NCI-H2196 treated with DMSO at 0.1 percent for 48 hours (cell line): ENCODE measurements at regions not wholly inside any gene's neighbourhood (a gene's known extent, or its start where the extent isn't known, plus 50 kb on each side); places are given as distances from the start of the nearest gene placed in this dataset.

Experiments used
- DNase-seq: peaks from one replicate; lab custom pipeline; 2025; ENCODE audit not compliant: unreplicated experiment; lab: John Stamatoyannopoulos, UW

DNA sequence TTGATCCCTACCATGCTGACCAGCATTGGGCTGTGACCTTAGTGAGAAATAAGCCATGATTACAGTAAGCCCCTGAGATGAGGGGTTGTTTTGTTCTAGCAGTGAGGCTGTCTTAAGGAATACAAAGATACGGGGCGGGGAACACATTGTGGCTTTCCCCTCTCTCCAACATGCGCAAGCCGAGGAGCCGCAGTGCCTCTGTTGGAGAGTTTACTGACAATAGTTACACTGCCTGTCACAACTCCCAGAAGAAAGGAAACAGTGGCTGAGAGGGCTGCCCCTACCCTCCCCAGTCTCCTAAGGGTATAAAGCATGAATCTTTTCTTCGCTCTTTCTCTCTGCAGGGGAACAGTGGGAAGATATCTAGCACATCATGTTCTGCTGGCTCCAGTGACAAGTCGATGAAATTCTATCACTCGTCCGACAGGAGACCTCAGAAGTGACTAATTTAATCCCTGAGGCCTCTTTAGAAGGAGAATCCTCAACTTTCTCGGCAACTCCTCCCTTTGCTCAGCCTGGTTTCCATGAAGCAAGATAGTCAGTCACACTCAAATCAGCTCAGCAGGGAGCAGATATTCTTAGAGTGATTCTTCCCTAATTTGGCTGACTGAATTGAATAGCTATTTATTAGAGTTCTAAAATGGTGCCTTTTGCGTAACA lies 409.0 kb upstream of the PROK2 start:
- no peak for DNase-seq

DNA sequence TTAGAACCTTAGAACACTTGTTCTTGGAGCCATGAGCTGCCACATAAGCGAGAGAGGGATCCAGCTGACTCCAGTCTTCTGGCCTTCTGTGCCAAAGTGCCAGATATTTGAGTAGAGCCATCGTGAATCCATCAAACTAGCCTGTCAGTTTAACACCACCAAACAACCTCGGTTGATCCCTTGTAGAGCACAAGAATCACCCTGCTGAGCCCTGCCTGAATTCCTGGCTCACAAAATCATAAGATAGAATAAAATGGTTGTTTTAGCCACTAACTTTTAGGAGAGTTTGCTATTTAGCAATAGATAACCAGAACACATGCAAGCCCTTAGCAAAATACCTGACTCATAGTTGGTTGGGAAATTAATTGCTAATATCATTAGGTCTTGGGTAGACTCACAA lies 407.6 kb upstream of the PROK2 start:
- DNase-seq = no peak

- DNase-seq = no peak
Measured at GRCh38 chr3:72191209-72191960, 406.4 kb upstream of the PROK2 start.

- no peak for DNase-seq
Measured at GRCh38 chr3:72190050-72190449, 405.1 kb upstream of the PROK2 start.

GRCh38 chr3:72189339-72189738 lies 404.4 kb upstream of the PROK2 start:
- DNase-seq = no peak

DNA sequence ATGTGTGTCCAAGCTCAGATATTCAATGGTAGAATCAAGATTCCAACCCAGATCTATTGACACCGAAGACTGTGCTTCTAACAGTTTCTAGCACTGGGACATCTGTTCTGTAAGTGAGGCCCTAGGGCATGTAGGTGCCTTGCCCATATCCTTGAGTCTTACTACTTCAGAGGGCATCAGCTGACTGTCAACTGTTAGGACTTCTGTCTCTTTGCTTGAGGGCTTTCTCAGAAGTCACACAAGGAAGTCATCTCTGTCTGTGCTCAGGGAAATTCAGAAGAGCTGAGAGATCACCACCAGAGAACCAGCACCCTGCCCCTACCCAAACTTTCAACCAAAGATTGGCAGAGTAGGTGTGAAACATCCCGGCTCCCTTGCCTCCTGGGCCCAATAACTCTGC lies 403.6 kb upstream of the PROK2 start:
- no peak for DNase-seq

GRCh38 chr3:72187131-72187530 lies 402.2 kb upstream of the PROK2 start:
- DNase-seq = no peak

- DNase-seq = no peak
Measured at GRCh38 chr3:72186400-72186855, 401.5 kb upstream of the PROK2 start.

GRCh38 chr3:72185549-72186399 lies 400.8 kb upstream of the PROK2 start:
- DNase-seq = no peak

DNA sequence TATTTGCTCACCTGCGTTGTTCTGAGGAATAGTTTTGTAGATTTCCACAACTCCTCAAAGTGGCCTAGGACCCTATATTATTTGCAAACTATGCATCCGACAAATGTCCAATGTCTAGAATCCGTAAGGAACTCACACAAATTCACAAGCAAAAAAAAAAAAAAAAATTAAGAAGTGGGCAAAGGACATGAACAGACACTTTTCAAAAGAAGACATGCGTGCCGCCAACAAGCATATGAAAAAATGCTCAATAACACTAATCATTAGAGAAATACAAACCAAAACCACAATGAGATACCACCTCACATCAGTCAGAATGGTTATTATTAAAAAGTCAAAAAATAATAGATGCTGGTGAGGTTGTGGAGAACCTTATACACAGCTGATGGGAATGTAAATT lies 398.5 kb upstream of the PROK2 start:
- DNase-seq = no peak

DNA sequence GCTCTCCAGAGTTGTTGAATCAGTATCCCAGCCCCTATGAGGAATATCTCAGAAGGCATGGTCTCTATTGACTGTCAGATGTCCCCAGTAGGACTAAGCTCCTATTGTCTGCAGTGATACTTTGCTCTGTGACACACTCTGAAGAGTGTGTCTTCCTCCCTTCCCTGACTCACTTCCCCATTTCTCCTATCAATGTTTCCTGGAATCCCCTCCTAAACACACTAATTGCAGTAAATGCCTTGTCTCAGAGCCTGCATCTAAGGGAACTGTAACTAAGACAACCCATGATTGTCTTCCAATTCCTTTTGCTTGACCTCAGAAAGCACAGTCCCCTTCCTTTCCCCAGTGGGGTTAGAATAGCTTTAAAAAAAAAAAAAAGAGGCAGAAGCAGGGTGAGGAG lies 397.3 kb upstream of the PROK2 start:
- DNase-seq = no peak

- no peak for DNase-seq
Measured at GRCh38 chr3:72181251-72181650, 396.3 kb upstream of the PROK2 start.

DNA sequence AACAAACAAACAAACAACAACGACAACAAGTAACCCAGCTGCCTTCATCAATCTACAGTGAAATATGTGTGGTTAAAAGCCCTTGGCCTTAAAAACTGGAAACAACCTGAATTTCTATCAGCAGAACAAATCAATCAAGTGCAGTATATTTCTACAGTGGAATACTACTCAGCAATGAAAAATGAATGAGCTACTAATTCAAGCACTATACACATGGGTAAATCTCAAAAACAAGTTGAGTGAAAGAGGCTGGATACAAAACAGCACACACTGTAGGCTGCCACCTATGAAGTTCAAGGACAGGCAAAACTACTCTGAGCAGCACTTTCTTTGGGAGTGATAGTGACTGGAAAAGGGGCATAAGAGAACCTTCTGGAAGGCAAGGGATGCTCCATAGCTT lies 395.5 kb upstream of the PROK2 start:
- no peak for DNase-seq

- no peak for DNase-seq
Measured at GRCh38 chr3:72179107-72179464, 394.1 kb upstream of the PROK2 start.

- DNase-seq = no peak
Measured at GRCh38 chr3:72178463-72179106, 393.6 kb upstream of the PROK2 start.

DNA sequence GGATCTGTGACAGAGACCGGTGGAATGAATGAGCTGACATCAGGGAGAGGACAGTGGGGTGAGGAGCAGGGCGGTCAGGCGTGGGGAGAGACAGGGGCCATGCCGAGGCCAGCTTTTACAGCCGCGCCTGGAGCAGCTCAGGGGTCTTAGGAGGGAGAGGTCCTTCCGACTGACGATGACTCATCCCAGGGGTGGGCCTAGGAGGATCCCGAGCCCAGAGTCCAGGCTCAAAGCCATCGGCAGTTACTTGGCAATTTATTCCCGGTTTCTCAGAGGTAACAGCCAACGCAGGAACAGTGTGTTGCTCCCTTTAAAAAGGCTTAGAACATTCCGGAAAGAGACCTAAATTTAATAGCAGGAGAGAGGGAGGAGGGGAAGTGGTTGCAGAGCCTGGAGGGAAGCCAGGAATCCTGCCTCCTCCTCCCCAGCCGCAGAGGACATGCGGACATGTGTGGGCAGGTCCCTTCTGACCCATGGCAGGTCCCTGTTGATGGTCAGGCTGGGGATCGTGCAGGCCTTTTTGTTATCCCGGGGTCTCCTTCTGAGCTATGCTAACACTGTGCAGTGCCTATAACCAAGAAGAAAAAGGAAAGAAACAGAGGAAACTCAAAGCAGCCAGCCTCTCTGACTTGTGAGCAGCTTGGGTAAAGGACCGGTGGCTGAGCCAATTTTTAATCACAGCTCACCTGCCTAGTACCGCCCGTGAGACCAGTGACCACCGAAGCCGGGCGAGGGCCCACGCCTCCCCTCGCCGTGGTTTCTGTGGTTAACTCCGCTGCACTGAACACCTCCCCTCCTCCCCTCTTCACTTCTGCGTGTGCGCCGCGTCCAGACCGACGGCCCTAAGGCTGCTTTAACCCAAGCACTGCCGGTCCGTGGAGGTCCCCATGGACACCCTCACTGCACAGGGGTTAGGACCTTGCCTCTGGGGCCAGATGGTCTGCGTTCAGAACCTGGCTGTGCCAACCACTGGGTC lies 392.4 kb upstream of the PROK2 start:
- DNase-seq = no peak

- DNase-seq = no peak
Measured at GRCh38 chr3:72176537-72177041, 391.6 kb upstream of the PROK2 start.

DNA sequence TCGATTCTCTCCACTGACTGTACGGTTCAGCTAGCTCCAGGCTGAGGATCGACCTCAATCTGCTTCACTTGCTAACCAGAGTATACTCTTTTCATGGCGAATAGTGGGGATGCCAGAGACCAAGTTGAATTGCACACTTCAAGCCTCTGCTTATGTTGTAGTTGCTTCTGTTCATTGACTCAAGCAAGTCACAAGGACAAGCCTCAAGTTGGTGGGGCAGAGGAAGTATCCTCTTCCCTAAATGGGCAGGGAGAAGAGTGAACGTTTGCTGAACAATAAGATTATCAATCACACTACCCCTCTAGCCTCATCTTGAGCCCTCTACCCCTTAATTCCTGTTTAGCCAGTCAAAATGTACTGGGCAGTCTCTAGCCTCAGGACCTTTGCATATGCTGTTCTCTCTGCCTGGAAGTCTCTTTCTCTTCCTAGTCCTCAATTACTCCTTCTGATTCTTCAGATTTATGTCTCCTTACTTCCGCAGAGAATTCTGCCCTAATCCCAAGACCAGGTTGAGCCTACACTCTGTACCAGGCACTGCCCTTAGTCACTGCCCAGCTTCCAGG lies 390.4 kb upstream of the PROK2 start:
- DNase-seq = no peak

DNA sequence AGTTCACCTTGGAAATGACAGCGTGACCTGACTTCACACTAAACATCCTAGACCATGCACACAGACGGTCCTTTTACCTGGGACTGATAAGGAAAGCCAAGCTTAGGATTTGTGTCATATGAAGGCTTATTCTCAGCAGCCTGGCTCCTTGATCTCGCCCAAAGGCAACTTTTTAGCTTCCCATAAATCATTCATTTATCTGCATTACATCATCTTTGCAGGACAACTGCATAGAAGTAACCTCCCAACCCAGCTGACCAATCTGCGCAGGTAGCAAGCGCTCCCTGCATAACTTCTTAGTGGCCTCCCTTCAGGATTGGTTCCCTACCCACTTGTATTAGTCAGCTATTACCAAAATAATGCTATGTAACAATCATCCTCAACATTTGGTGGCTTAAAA lies 389.9 kb upstream of the PROK2 start:
- no peak for DNase-seq

DNA sequence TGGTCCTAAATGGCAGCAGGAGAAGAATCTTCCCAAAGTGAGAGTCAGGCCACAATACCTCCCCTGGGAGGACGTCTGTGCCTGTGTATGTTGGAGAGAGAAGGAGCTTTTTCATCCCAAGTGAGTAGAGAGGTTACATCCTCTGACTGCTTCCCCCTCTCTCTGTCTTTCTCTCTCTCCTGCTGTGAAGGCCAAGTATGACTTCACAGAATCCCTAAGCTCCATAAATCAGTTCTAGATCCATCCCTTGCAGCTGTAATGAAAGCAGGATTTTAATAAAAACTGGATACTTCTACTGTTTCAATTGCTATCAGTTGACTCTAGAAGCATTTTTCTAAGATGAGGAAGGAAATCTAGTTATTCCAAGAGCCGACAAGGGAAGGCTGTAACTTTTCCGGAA lies 389.1 kb upstream of the PROK2 start:
- DNase-seq = no peak
